Mammary epithelial cell (primary cell): ENCODE measurements at regions not wholly inside any gene's neighbourhood (a gene's known extent, or its start where the extent isn't known, plus 50 kb on each side); places are given as distances from the start of the nearest gene placed in this dataset.

Experiments used
- CTCF ChIP-seq, 2 donors: IDR thresholded peaks in 1 of 2; conservative IDR thresholded peaks in 1 of 2; 2 replicates each; pipeline ENCODE4 v1.5.1; 2011 to 2012; ENCODE audit warnings: inconsistent platforms in 2 of 2, low read length in 2 of 2, mild to moderate bottlenecking in 2 of 2, control low read depth in 1 of 2, low read depth in 1 of 2; ENCODE audit not compliant: insufficient read depth in 1 of 2; ENCODE audit errors: extremely low read depth in 1 of 2
- EZH2 ChIP-seq: IDR thresholded peaks from 2 replicates; pipeline ENCODE4 v1.6.1; 2012; ENCODE audit warnings: low read length, inconsistent platforms, borderline replicate concordance

- TF ChIP-seq CTCF (conservative IDR thresholded peaks at IDR 0.05 in 1 of 2, IDR thresholded peaks at IDR 0.05 in 1 of 2; ENCODE audit: extremely low read depth in 1 of 2, insufficient read depth in 1 of 2, low read depth in 1 of 2, low read length in 2 of 2), result no peak
- TF ChIP-seq EZH2, result no peak
These were observed 99.4 kb upstream of the MYCN start for GRCh38 chr2:15840969-15841368.
